ENCODE measurements at regions not wholly inside any gene's neighbourhood (a gene's known extent, or its start where the extent isn't known, plus 50 kb on each side); places are given as distances from the start of the nearest gene placed in this dataset.
"Not testable (repeated sequence)": the region's sequence is repeated elsewhere in the genome, so short reads cannot be mapped to it uniquely, and the experiment has no call there.

- Histone ChIP-seq H3K9me3 (ENCODE audit: control insufficient read depth, low read length) (no peaks in the 10 kb centered on the region), H3K4me3 (ENCODE audit: low read length) (no peak overlapping the region), H3K4me1 (ENCODE audit: control insufficient read depth, insufficient read depth, low read length) (peaks cover 5% of the 10 kb centered on the region), H3K9ac (ENCODE audit: low read length) (no peak overlapping the region), H3K36me3 (ENCODE audit: control insufficient read depth, insufficient read depth, low read length) (no peaks in the 10 kb centered on the region), H3K27me3 (ENCODE audit: control insufficient read depth, insufficient read depth, low read length) (no peaks in the 10 kb centered on the region)
These were observed 133.5 kb upstream of the PTPRZ1 start for GRCh38 chr7:121739465-121739864.

GRCh38 chr7:121730869-121731268 lies 142.1 kb upstream of the PTPRZ1 start:
- H3K4me3 ChIP-seq (ENCODE audit: low read length) = no peak overlapping the region
- no peaks in the 10 kb centered on the region for H3K9me3 ChIP-seq (ENCODE audit: control insufficient read depth, low read length)
- H3K4me1 ChIP-seq (ENCODE audit: control insufficient read depth, insufficient read depth, low read length) = no peaks in the 10 kb centered on the region
- H3K27me3 ChIP-seq (ENCODE audit: control insufficient read depth, insufficient read depth, low read length) = no peaks in the 10 kb centered on the region
- H3K36me3 ChIP-seq (ENCODE audit: control insufficient read depth, insufficient read depth, low read length) = no peaks in the 10 kb centered on the region
- H3K9ac ChIP-seq (ENCODE audit: low read length) = no peak overlapping the region

GRCh38 chr7:121714559-121715303 lies 158.2 kb upstream of the PTPRZ1 start:
- Histone ChIP-seq H3K4me1 (ENCODE audit: control insufficient read depth, insufficient read depth, low read length) (peaks cover 45% of the 10 kb centered on the region), H3K9me3 (ENCODE audit: control insufficient read depth, low read length) (no peaks in the 10 kb centered on the region), H3K4me3 (ENCODE audit: low read length) (peak overlapping the region; percentile 45), H3K27me3 (ENCODE audit: control insufficient read depth, insufficient read depth, low read length) (no peaks in the 10 kb centered on the region), H3K9ac (ENCODE audit: low read length) (peak overlapping the region; percentile 35), H3K36me3 (ENCODE audit: control insufficient read depth, insufficient read depth, low read length) (no peaks in the 10 kb centered on the region)

- not testable (repeated sequence) for H3K36me3 ChIP-seq (ENCODE audit: control insufficient read depth, insufficient read depth, low read length); H3K4me3 ChIP-seq (ENCODE audit: low read length); H3K9ac ChIP-seq (ENCODE audit: low read length); H3K27me3 ChIP-seq (ENCODE audit: control insufficient read depth, insufficient read depth, low read length); H3K9me3 ChIP-seq (ENCODE audit: control insufficient read depth, low read length)
- H3K4me1 ChIP-seq (ENCODE audit: control insufficient read depth, insufficient read depth, low read length) = peaks cover 37% of the 10 kb centered on the region
These were observed 160.0 kb upstream of the PTPRZ1 start for GRCh38 chr7:121712961-121713360.

- Histone ChIP-seq H3K9me3 (ENCODE audit: control insufficient read depth, low read length) (no peaks in the 10 kb centered on the region), H3K9ac (ENCODE audit: low read length) (no peak overlapping the region), H3K27me3 (ENCODE audit: control insufficient read depth, insufficient read depth, low read length) (no peaks in the 10 kb centered on the region), H3K4me3 (ENCODE audit: low read length) (no peak overlapping the region), H3K4me1 (ENCODE audit: control insufficient read depth, insufficient read depth, low read length) (no peaks in the 10 kb centered on the region), H3K36me3 (ENCODE audit: control insufficient read depth, insufficient read depth, low read length) (no peaks in the 10 kb centered on the region)
These were observed 175.1 kb upstream of the PTPRZ1 start for GRCh38 chr7:121697731-121698316.

- no peak overlapping the region for H3K4me3 ChIP-seq (ENCODE audit: low read length)
- H3K9ac ChIP-seq (ENCODE audit: low read length) = no peak overlapping the region
- H3K9me3 ChIP-seq (ENCODE audit: control insufficient read depth, low read length) = no peaks in the 10 kb centered on the region
- no peaks in the 10 kb centered on the region for H3K4me1 ChIP-seq (ENCODE audit: control insufficient read depth, insufficient read depth, low read length)
- H3K36me3 ChIP-seq (ENCODE audit: control insufficient read depth, insufficient read depth, low read length) = no peaks in the 10 kb centered on the region
- H3K27me3 ChIP-seq (ENCODE audit: control insufficient read depth, insufficient read depth, low read length) = no peaks in the 10 kb centered on the region
These were observed 176.0 kb upstream of the PTPRZ1 start for GRCh38 chr7:121696954-121697353.

- H3K27me3 ChIP-seq (ENCODE audit: control insufficient read depth, insufficient read depth, low read length) = no peaks in the 10 kb centered on the region
These were observed 183.2 kb upstream of the PTPRZ1 start for GRCh38 chr7:121689749-121690148.

GRCh38 chr7:121681700-121682099 lies 191.3 kb upstream of the PTPRZ1 start:
- Histone ChIP-seq H3K9ac (ENCODE audit: low read length) (no peak overlapping the region), H3K36me3 (ENCODE audit: control insufficient read depth, insufficient read depth, low read length) (no peaks in the 10 kb centered on the region)

More at GRCh38 chr7:121689749-121690148, 183.2 kb upstream of the PTPRZ1 start:
- peaks cover 4% of the 10 kb centered on the region for H3K9me3 ChIP-seq (ENCODE audit: control insufficient read depth, low read length)
- no peaks in the 10 kb centered on the region for H3K4me1 ChIP-seq (ENCODE audit: control insufficient read depth, insufficient read depth, low read length)
- no peaks in the 10 kb centered on the region for H3K36me3 ChIP-seq (ENCODE audit: control insufficient read depth, insufficient read depth, low read length)
- H3K4me3 ChIP-seq (ENCODE audit: low read length) = no peak overlapping the region
- no peak overlapping the region for H3K9ac ChIP-seq (ENCODE audit: low read length)

GRCh38 chr7:121676168-121676567 lies 196.8 kb upstream of the PTPRZ1 start:
- H3K9ac ChIP-seq (ENCODE audit: low read length) = no peak overlapping the region
- no peaks in the 10 kb centered on the region for H3K27me3 ChIP-seq (ENCODE audit: control insufficient read depth, insufficient read depth, low read length)
- no peaks in the 10 kb centered on the region for H3K9me3 ChIP-seq (ENCODE audit: control insufficient read depth, low read length)
- H3K4me3 ChIP-seq (ENCODE audit: low read length) = no peak overlapping the region
- H3K36me3 ChIP-seq (ENCODE audit: control insufficient read depth, insufficient read depth, low read length) = no peaks in the 10 kb centered on the region
- H3K4me1 ChIP-seq (ENCODE audit: control insufficient read depth, insufficient read depth, low read length) = no peaks in the 10 kb centered on the region

More at GRCh38 chr7:121681700-121682099, 191.3 kb upstream of the PTPRZ1 start:
- H3K27me3 ChIP-seq (ENCODE audit: control insufficient read depth, insufficient read depth, low read length) = no peaks in the 10 kb centered on the region
- H3K4me1 ChIP-seq (ENCODE audit: control insufficient read depth, insufficient read depth, low read length) = no peaks in the 10 kb centered on the region
- no peaks in the 10 kb centered on the region for H3K9me3 ChIP-seq (ENCODE audit: control insufficient read depth, low read length)
- H3K4me3 ChIP-seq (ENCODE audit: low read length) = no peak overlapping the region

- not testable (repeated sequence) for H3K9ac ChIP-seq (ENCODE audit: low read length); H3K36me3 ChIP-seq (ENCODE audit: control insufficient read depth, insufficient read depth, low read length); H3K4me1 ChIP-seq (ENCODE audit: control insufficient read depth, insufficient read depth, low read length); H3K27me3 ChIP-seq (ENCODE audit: control insufficient read depth, insufficient read depth, low read length); H3K9me3 ChIP-seq (ENCODE audit: control insufficient read depth, low read length); H3K4me3 ChIP-seq (ENCODE audit: low read length)
These were observed 198.5 kb upstream of the PTPRZ1 start for GRCh38 chr7:121674455-121674854.

- no peak overlapping the region for H3K9ac ChIP-seq (ENCODE audit: low read length)
- H3K9me3 ChIP-seq (ENCODE audit: control insufficient read depth, low read length) = no peaks in the 10 kb centered on the region
- H3K36me3 ChIP-seq (ENCODE audit: control insufficient read depth, insufficient read depth, low read length) = no peaks in the 10 kb centered on the region
- H3K4me3 ChIP-seq (ENCODE audit: low read length) = no peak overlapping the region
- no peaks in the 10 kb centered on the region for H3K4me1 ChIP-seq (ENCODE audit: control insufficient read depth, insufficient read depth, low read length)
- no peaks in the 10 kb centered on the region for H3K27me3 ChIP-seq (ENCODE audit: control insufficient read depth, insufficient read depth, low read length)
These were observed 203.8 kb upstream of the PTPRZ1 start for GRCh38 chr7:121669144-121669543.

- no peaks in the 10 kb centered on the region for H3K27me3 ChIP-seq (ENCODE audit: control insufficient read depth, insufficient read depth, low read length)
- no peaks in the 10 kb centered on the region for H3K9me3 ChIP-seq (ENCODE audit: control insufficient read depth, low read length)
- H3K4me3 ChIP-seq (ENCODE audit: low read length) = no peak overlapping the region
- no peak overlapping the region for H3K9ac ChIP-seq (ENCODE audit: low read length)
- H3K36me3 ChIP-seq (ENCODE audit: control insufficient read depth, insufficient read depth, low read length) = no peaks in the 10 kb centered on the region
- H3K4me1 ChIP-seq (ENCODE audit: control insufficient read depth, insufficient read depth, low read length) = no peaks in the 10 kb centered on the region
These were observed 206.7 kb upstream of the PTPRZ1 start for GRCh38 chr7:121666306-121666705.
